Central memory CD8-positive, alpha-beta T cell (primary cell): ENCODE measurements at regions not wholly inside any gene's neighbourhood (a gene's known extent, or its start where the extent isn't known, plus 50 kb on each side); places are given as distances from the start of the nearest gene placed in this dataset.
"Not testable (repeated sequence)": the region's sequence is repeated elsewhere in the genome, so short reads cannot be mapped to it uniquely, and the experiment has no call there.

ENCODE experiments used
- ATAC-seq: fragments of 150-1000 bp; cut with Tn5 transposase; replicated peaks from 2 replicates; pipeline ENCODE4 v1.10.0; 2022; ENCODE audit warnings: mild to moderate bottlenecking, moderate FRiP score, moderate number of reproducible peaks; ENCODE audit not compliant: poor library complexity, severe bottlenecking; ENCODE audit errors: extremely low read depth
- DNase-seq, 2 donors: peaks; one replicate each; pipeline ENCODE4 v3.0.0; 2021; ENCODE audit warnings: low spot score in 2 of 2
- H3K27ac Mint-ChIP-seq: one replicate; pipeline ENCODE4 v1.8.0; 2022; ENCODE audit warnings: low read depth, mild to moderate bottlenecking, moderate library complexity, mixed read lengths
- H3K27me3 Mint-ChIP-seq: one replicate; pipeline ENCODE4 v1.8.0; 2022; ENCODE audit warnings: mixed read lengths
- H3K36me3 Mint-ChIP-seq: one replicate; pipeline ENCODE4 v1.8.0; 2022; ENCODE audit warnings: mild to moderate bottlenecking, moderate library complexity, mixed read lengths; ENCODE audit not compliant: insufficient read depth
- H3K4me1 Mint-ChIP-seq: one replicate; pipeline ENCODE4 v1.8.0; 2022; ENCODE audit warnings: mixed read lengths
- H3K4me3 Mint-ChIP-seq: one replicate; pipeline ENCODE4 v1.8.0; 2022; ENCODE audit warnings: mild to moderate bottlenecking, moderate library complexity, mixed read lengths
- H3K9me3 Mint-ChIP-seq: one replicate; pipeline ENCODE4 v1.8.0; 2022; ENCODE audit warnings: mixed read lengths

GRCh38 chr6:6494139-6494538, 94.4 kb upstream of the LY86 start:
- H3K36me3 Mint-ChIP-seq, H3K9me3 Mint-ChIP-seq: not testable (repeated sequence)
- peak in 1 of 2 donors; percentile 41 for DNase-seq
- Mint-ChIP-seq H3K4me1 (peaks cover 17% of the 10 kb centered on the region), H3K27me3 (peaks cover 16% of the 10 kb centered on the region), H3K27ac (peak overlapping the region; percentile 90), H3K4me3 (peak overlapping the region; percentile 42)
- ATAC-seq: peak; percentile 94

DNA sequence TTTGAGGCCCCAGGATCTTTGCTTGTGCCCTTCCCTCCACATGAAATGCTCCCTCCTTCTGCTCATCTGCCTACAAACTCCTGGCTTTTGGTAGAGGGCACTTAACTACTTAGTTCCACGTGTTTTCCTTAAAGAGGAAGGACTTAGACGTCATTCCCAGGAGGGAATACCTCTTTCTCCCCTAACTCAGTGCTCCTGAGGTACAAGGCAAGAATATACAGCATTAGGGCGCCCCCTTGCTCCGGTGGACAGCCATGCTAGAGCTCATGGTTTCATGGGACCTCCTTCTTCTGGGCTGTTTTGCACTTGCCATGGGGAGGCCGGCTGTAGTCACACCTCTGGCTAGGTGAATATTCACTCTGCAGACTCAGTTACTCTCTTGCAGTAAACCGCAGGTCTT, 93.8 kb upstream of the LY86 start:
- no peak overlapping the region for H3K27ac Mint-ChIP-seq
- H3K9me3 Mint-ChIP-seq: no peaks in the 10 kb centered on the region
- peaks cover 21% of the 10 kb centered on the region for H3K27me3 Mint-ChIP-seq
- peaks cover 17% of the 10 kb centered on the region for H3K4me1 Mint-ChIP-seq
- H3K4me3 Mint-ChIP-seq: peak overlapping the region; percentile 42
- DNase-seq: no peak
- H3K36me3 Mint-ChIP-seq: peaks cover 6% of the 10 kb centered on the region
- ATAC-seq: peak; percentile 25

DNA sequence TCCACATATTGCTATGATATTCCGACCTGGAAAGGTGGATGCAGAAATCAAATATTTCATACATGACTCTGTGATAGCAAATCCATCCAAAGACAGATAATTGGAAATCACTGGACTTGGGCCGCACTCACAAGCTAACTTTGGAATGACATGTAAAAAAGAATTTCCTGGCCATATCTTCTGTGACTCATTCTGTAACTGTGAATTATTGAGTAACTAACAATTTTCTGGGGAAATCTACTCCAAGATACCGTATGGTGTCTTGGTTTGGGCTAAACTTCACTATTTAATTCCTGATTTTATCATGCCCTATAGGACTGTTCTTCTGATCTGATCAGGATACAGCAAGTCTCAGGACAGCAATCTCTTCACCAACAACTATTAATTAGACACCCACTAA, 92.7 kb upstream of the LY86 start:
- DNase-seq (no peak), ATAC-seq (no peak)
- H3K27ac Mint-ChIP-seq: no peak overlapping the region
- peaks cover 6% of the 10 kb centered on the region for H3K36me3 Mint-ChIP-seq
- peaks cover 17% of the 10 kb centered on the region for H3K4me1 Mint-ChIP-seq
- H3K4me3 Mint-ChIP-seq: no peak overlapping the region
- no peaks in the 10 kb centered on the region for H3K9me3 Mint-ChIP-seq
- peaks cover 31% of the 10 kb centered on the region for H3K27me3 Mint-ChIP-seq

DNA sequence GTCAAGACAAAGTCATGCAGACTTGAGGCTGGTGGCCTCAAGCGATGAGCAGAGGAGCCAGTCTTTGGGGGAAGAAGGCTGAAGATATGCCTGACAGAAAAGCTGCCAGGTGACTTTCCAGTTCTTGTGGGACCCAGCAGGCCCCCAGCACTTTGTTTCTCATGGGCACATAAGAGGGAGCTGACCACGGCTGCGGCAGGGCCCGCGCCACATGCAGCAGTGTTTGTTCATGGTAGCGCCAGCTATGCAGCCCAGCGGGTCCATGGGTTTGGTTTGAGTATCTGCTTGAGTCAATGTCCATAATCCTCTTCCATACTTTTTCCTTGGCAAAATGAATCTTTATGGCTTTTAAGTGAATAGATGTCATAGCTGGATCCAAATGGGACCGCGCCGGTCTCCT, 91.0 kb upstream of the LY86 start:
- Mint-ChIP-seq H3K9me3 (no peaks in the 10 kb centered on the region), H3K4me1 (peaks cover 17% of the 10 kb centered on the region), H3K36me3 (peaks cover 6% of the 10 kb centered on the region), H3K27ac (no peak overlapping the region), H3K27me3 (peaks cover 36% of the 10 kb centered on the region), H3K4me3 (no peak overlapping the region)
- ATAC-seq (no peak), DNase-seq (no peak)

- peaks cover 6% of the 10 kb centered on the region for H3K36me3 Mint-ChIP-seq
- ATAC-seq: no peak
- no peaks in the 10 kb centered on the region for H3K9me3 Mint-ChIP-seq
- no peak for DNase-seq
- peaks cover 36% of the 10 kb centered on the region for H3K27me3 Mint-ChIP-seq
- H3K4me1 Mint-ChIP-seq: peaks cover 17% of the 10 kb centered on the region
- no peak overlapping the region for H3K27ac Mint-ChIP-seq
- H3K4me3 Mint-ChIP-seq: no peak overlapping the region
Measured at GRCh38 chr6:6497976-6498375, 90.5 kb upstream of the LY86 start.

DNA sequence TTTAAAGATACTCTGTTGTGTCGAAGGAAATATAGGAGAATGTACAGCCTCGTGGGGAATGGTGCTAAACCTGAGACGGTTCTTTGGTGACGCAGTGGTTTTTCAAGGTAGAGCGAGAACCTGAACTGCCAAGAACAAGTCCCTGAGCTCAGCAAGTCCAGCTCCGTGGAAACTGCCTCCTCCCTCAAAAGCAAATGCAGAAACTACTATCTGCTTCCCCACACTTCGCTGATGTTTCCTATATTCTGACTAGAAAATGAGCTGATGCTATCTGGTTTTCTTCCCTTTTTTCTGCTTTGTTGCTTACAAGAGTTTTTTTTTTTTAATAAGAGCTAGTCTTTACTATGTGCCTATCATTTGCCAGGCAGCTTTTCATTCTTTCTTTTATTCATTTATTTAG, 85.3 kb upstream of the LY86 start:
- peaks cover 37% of the 10 kb centered on the region for H3K27me3 Mint-ChIP-seq
- DNase-seq (no peak), ATAC-seq (no peak)
- H3K4me3 Mint-ChIP-seq: no peak overlapping the region
- no peak overlapping the region for H3K27ac Mint-ChIP-seq
- H3K4me1 Mint-ChIP-seq: no peaks in the 10 kb centered on the region
- no peaks in the 10 kb centered on the region for H3K9me3 Mint-ChIP-seq
- H3K36me3 Mint-ChIP-seq: no peaks in the 10 kb centered on the region

- DNase-seq: no peak
- no peak overlapping the region for H3K4me3 Mint-ChIP-seq
- no peaks in the 10 kb centered on the region for H3K4me1 Mint-ChIP-seq
- no peak for ATAC-seq
- H3K27me3 Mint-ChIP-seq: peaks cover 28% of the 10 kb centered on the region
- no peaks in the 10 kb centered on the region for H3K9me3 Mint-ChIP-seq
- no peak overlapping the region for H3K27ac Mint-ChIP-seq
- no peaks in the 10 kb centered on the region for H3K36me3 Mint-ChIP-seq
Measured at GRCh38 chr6:6505111-6505510, 83.4 kb upstream of the LY86 start.

GRCh38 chr6:6508643-6509042, 79.9 kb upstream of the LY86 start:
- Mint-ChIP-seq H3K36me3 (no peaks in the 10 kb centered on the region), H3K27me3 (peaks cover 53% of the 10 kb centered on the region), H3K9me3 (no peaks in the 10 kb centered on the region), H3K4me1 (no peaks in the 10 kb centered on the region), H3K4me3 (no peak overlapping the region), H3K27ac (no peak overlapping the region)
- DNase-seq (no peak), ATAC-seq (no peak)

GRCh38 chr6:6509284-6509683, 79.2 kb upstream of the LY86 start:
- peaks cover 59% of the 10 kb centered on the region for H3K27me3 Mint-ChIP-seq

DNA sequence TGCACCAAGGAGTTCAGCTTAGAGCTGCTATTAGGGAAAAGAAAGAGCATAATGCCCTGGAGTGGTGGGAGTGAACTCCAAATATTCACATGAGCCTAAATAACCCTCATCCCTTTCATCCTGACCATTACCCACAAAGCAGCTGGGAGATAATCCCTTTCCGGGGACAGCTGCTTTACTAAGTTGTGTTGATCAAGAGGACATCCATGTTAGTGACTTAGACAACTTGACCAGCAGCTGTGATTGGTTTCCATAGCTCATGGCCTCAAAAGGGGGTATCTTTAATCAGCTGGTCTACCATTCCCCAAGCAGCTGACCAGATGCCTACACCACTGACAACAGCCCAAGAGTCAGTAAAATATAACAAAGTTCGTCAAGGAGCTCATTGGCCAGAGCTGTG, 75.8 kb upstream of the LY86 start:
- DNase-seq (no peak), ATAC-seq (no peak)
- Mint-ChIP-seq H3K27ac (no peak overlapping the region), H3K36me3 (no peaks in the 10 kb centered on the region), H3K4me1 (peaks cover 14% of the 10 kb centered on the region), H3K9me3 (no peaks in the 10 kb centered on the region), H3K27me3 (peaks cover 80% of the 10 kb centered on the region), H3K4me3 (no peak overlapping the region)

More at GRCh38 chr6:6509284-6509683, 79.2 kb upstream of the LY86 start:
- H3K27ac Mint-ChIP-seq: no peak overlapping the region
- DNase-seq (no peak), ATAC-seq (no peak)
- H3K4me3 Mint-ChIP-seq: no peak overlapping the region
- no peaks in the 10 kb centered on the region for H3K36me3 Mint-ChIP-seq
- H3K4me1 Mint-ChIP-seq: no peaks in the 10 kb centered on the region
- no peaks in the 10 kb centered on the region for H3K9me3 Mint-ChIP-seq

GRCh38 chr6:6515691-6516607, 72.6 kb upstream of the LY86 start:
- Mint-ChIP-seq H3K9me3 (no peaks in the 10 kb centered on the region), H3K36me3 (peaks cover under 1% of the 10 kb centered on the region), H3K4me1 (peaks cover 14% of the 10 kb centered on the region), H3K4me3 (peak overlapping the region; percentile 45), H3K27ac (no peak overlapping the region), H3K27me3 (peaks cover 94% of the 10 kb centered on the region)
- ATAC-seq (peak; percentile 50), DNase-seq (no peak)

DNA sequence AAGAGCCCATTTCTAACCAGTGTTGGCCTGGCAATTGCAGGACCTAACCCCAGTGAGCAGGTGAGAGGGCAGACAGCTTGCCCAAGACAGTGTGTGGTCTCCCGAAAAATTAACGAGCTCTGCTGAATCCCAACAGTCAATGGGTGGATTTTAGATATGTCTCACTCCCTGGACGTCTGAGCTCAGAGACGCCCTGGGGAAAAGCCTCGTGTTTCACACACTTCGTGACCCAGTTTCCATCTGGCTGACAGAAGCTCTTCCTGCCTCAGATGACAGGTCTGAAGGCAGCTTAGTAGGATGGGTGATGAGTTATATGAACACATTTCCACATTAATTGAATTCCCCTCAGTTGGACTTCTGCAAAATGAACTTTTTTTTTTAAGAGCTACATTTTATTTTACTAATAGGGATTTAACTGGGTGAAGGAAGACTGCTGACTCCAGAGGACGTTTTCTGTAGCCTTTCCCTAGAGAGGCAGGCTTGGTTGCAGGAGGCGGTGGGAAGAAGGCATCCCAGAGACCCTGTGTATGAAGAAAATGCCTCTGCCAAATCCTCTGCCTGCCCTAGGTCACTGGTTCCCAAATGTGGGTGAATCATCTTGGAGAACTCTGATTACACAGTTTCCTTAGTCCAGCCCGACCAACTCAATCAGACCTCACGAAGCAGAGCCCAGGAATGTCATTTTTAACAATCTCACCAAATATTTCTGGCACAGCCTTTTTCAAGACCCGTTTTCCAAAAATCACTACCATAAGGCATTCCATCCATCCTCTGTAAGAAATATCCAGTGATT, 71.7 kb upstream of the LY86 start:
- Mint-ChIP-seq H3K4me3 (no peak overlapping the region), H3K27ac (no peak overlapping the region), H3K4me1 (peaks cover 14% of the 10 kb centered on the region), H3K27me3 (peaks cover 94% of the 10 kb centered on the region), H3K9me3 (no peaks in the 10 kb centered on the region), H3K36me3 (peaks cover 1% of the 10 kb centered on the region)
- ATAC-seq (no peak), DNase-seq (no peak)
